Astrocyte (in vitro differentiated cells and primary cell): ENCODE measurements at regions not wholly inside any gene's neighbourhood (a gene's known extent, or its start where the extent isn't known, plus 50 kb on each side); places are given as distances from the start of the nearest gene placed in this dataset.

Experiments
- CTCF ChIP-seq: IDR thresholded peaks from 2 replicates; pipeline ENCODE4 v1.5.1; 2011; ENCODE audit warnings: low read depth, mild to moderate bottlenecking, inconsistent platforms, low read length, moderate library complexity; ENCODE audit not compliant: insufficient read depth
- EZH2 ChIP-seq: IDR thresholded peaks from 2 replicates; pipeline ENCODE4 v1.6.1; 2012; ENCODE audit warnings: mild to moderate bottlenecking, low read length, inconsistent platforms; ENCODE audit not compliant: insufficient read depth

GRCh38 chr4:138958519-138958918 lies 57.1 kb upstream of the NOCT start:
- TF ChIP-seq CTCF (no peak), EZH2 (no peak)
